ENCODE measurements at regions not wholly inside any gene's neighbourhood (a gene's known extent, or its start where the extent isn't known, plus 50 kb on each side); places are given as distances from the start of the nearest gene placed in this dataset.
"Not testable (repeated sequence)": the region's sequence is repeated elsewhere in the genome, so short reads cannot be mapped to it uniquely, and the experiment has no call there.

DNA sequence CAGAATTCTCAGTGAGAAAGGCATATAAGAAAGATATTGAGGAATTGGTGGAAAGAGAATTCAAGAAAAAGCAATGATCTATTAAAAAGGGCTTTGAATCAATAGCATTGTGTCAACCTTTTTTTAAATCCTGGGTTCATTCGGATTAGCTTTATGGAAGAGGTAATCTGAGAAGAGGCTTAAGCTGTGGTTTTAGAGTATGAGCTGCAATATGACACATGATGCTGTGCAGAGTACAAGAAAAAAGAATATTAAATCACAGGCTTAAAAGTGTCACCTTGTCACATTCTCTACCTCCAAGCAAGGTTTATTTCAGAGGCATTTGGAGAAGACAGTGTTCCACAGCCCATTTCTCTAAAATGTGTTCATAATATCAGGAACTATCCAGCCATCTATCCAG is 128.9 kb downstream of the RTP4 start:
- no peaks in the 10 kb centered on the region for H3K36me3 ChIP-seq
- ATAC-seq (no peak), FAIRE-seq (no peak), DNase-seq (no peak)
- intact Hi-C loops (cut with DNase I): no loop called here
- H3K27ac ChIP-seq: no peak overlapping the region
- WGBS, 2 donors: 53 to 55% methylated on average over 1 of the region's 1 CpG
- H3K4me1 ChIP-seq: no peaks in the 10 kb centered on the region
- H3K4me3 ChIP-seq: no peak overlapping the region
- H3K9me3 ChIP-seq: peaks cover 0 to 6% (median 0%) of the 10 kb centered on the region in 4 donors
- TF ChIP-seq CTCF (IDR thresholded peaks at IDR 0.05): no peak
- H3K27me3 ChIP-seq: no peaks in the 10 kb centered on the region

DNA sequence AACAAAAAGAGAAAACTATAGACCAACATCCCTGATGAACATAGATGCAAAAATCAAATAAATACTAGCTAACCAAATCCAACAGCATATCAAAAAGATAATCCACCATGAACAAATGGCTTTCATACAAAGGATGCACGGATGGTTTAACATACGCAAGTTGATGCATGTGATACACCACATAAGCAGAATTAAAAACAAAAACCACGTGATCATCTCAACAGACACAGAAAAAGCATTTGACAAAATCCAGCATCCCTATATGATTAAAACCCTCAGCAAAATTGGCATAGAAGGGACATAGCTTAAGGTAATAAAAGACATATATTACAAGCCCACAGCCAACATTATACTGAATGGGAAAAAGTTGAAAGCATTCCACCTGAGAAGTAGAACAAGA is 125.9 kb downstream of the RTP4 start:
- H3K4me1 ChIP-seq; H3K36me3 ChIP-seq; H3K27ac ChIP-seq; H3K27me3 ChIP-seq; ATAC-seq; intact Hi-C loops (cut with DNase I); H3K4me3 ChIP-seq; DNase-seq; FAIRE-seq; H3K9me3 ChIP-seq: not testable (repeated sequence)
- WGBS, 2 donors: 60 to 77% methylated on average over 3 of the region's 3 CpGs

DNA sequence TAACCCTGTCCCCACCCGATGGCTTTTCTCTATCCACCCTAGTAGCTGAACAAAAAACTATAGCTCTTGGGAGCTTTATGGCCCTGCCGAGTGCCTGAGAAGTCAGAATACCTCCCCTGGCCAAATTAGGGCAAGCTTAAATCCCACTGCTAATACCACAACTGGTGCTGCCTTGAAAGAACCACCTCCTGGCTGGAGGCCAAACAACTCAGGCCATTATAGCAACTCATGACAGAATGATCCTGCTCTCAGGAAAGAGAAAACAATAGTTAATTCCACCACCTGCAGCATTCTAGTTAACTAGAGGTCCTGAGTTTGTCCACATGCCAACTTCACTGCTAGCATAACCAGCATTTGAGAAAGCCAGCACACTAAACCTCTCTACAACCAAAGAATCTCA is 123.2 kb downstream of the RTP4 start:
- Histone ChIP-seq H3K27me3 (peaks cover 0 to 7% (median 0%) of the 10 kb centered on the region in 4 donors), H3K4me3 (no peak overlapping the region), H3K27ac (no peak overlapping the region), H3K4me1 (no peaks in the 10 kb centered on the region), H3K9me3 (peaks cover 0 to 6% (median 0%) of the 10 kb centered on the region in 4 donors), H3K36me3 (no peaks in the 10 kb centered on the region)
- FAIRE-seq (no peak), ATAC-seq (no peak), DNase-seq (no peak)
- intact Hi-C loops (cut with DNase I): no loop called here
- no peak for TF ChIP-seq CTCF (IDR thresholded peaks at IDR 0.05)
- WGBS, 2 donors: 59 to 80% methylated on average over 2 of the region's 2 CpGs

DNA sequence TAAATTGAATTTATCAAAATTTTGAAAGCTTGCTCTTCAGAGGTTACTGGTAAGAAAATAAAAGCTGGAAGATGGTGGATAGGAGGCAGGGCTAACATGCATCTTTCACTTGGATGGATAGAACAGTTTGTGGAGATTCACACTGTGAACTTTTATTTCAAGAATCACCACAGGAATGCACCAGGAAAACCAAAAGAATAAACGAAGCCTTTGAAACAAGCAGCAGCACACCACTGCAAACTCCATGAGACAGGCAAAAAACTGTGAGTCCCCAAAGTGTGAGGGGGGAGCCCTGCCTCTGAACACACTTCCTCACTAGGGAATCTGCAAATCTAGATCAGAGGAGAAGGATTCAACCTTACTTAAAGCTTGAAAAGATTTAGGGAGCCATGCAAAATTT is 122.2 kb downstream of the RTP4 start:
- no peak for TF ChIP-seq CTCF (IDR thresholded peaks at IDR 0.05)
- Histone ChIP-seq H3K9me3 (peaks cover 0 to 6% (median 0%) of the 10 kb centered on the region in 4 donors), H3K36me3 (no peaks in the 10 kb centered on the region), H3K4me3 (no peak overlapping the region), H3K4me1 (no peaks in the 10 kb centered on the region), H3K27ac (no peak overlapping the region), H3K27me3 (peaks cover 0 to 7% (median 0%) of the 10 kb centered on the region in 4 donors)
- WGBS, 2 donors: 23 to 42% methylated on average over 1 of the region's 1 CpG
- FAIRE-seq: no peak
- no peak for ATAC-seq
- intact Hi-C loops (cut with DNase I): no loop called here
- no peak for DNase-seq

DNA sequence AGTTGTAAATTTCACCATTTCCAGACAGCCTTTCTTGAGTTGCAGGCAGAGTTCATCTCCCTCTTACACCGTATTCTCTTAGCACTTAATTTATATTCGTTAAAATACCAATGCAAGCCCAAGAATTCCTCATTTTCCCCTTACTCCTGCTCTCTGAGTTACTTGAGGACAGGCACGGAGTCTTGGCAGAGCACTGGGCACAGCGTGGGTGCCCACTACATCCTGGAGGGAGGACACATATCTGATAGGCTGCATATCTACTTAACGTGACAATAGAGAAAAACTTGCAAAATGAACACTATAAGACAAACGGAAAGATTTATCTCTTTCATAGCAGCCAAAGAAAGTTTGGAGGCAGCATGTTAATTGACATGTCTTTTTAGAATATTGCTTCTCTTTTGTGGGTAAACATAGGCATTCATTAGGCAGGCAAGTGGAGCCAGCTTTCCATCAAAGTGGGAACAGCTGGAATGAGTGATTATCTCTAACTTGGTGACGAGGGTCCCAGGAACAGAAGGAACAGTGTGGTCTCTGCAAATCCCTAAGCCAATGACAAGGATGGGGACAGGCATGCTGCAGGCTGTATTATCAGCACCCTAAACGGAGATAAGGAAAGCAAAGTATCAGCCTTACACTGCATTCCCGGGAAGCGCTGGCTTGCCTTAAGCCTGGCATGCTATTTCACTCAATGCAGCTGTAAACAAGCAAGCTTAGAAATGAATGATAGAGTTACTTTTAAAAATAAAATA is 116.5 kb downstream of the RTP4 start:
- Histone ChIP-seq H3K4me1 (no peaks in the 10 kb centered on the region), H3K4me3 (no peak overlapping the region), H3K36me3 (no peaks in the 10 kb centered on the region), H3K27me3 (peaks cover 0 to 7% (median 0%) of the 10 kb centered on the region in 4 donors), H3K27ac (no peak overlapping the region), H3K9me3 (no peaks in the 10 kb centered on the region)
- no peak for TF ChIP-seq CTCF (IDR thresholded peaks at IDR 0.05)
- ATAC-seq (no peak), FAIRE-seq (no peak), DNase-seq (no peak)
- 32 to 39% methylated on average over 10 of the region's 10 CpGs for WGBS, 2 donors
- intact Hi-C loops (cut with DNase I): no loop called here
